HG03159 (cell line): ENCODE measurements at regions not wholly inside any gene's neighbourhood (a gene's known extent, or its start where the extent isn't known, plus 50 kb on each side); places are given as distances from the start of the nearest gene placed in this dataset.
"Not testable (repeated sequence)": the region's sequence is repeated elsewhere in the genome, so short reads cannot be mapped to it uniquely, and the experiment has no call there.

ENCODE experiments used
- ATAC-seq: cut with Tn5 transposase; IDR thresholded peaks from one replicate; pipeline ENCODE4 v1.9.1; 2021; ENCODE audit warnings: mild to moderate bottlenecking, moderate library complexity; ENCODE audit not compliant: unreplicated experiment

DNA sequence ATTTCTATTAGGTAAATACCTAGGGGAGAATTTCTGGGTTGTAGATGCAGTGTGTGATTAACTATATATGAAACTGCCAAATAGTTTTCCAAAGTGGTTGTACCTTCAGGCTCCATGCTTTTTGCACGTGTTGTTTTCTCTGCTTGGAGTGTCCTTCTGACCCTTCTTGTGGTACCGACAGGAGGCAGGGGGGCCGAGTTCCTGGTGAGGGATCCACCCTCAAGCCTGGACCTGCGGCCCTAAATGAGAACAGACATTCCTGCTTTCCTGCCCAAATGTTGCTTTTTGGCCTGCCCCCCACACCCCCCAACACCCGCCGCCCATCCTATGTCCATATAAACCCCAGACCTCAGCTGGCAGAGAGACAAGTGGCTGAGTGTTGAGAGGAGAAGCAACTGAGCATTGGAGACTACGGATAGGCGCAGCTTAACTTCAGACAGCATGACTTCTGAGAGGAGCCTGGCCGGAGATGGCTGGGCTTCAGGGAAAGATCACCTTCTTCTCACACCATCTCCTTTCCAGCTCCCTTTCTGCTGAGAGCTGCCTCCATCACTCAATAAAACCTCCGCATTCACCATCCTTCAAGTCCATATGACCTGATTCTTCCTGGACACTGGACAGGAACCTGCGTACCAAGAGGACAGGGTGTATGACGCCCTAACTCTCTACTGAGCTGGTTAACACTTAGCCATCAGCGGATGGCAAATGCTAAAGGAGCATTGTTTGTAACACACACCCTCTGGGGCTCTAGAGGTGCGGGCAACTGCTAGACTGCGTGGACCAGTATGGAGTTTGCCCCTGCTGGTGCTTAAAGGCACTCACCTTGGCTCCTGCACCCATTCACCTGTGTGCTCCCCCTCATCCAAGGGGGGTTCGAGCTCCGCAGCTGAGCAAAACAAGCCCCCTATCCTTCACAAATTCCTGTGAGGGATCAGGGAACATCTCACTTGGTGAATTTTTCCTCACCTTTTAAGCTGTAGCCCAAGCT is 194.7 kb upstream of the FBXO33 start:
- no peak for ATAC-seq

DNA sequence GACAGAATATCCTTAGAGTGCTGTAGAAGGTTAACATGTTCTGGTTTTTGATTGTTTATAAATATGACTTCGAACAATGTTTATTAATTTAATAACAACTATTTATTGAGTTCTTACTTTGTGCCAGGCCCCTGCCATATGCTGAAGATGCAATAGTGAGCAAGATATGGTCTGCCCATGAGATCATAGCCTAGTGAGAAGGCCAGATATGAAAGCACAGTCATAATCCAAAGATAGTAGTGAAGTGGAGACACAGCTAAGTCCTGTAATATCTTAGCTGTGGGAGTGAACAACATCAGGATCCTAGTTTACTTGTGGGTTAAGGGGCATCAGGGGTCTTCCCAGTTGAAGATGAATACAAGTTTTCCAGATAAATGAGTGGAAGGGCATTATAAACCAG is 189.4 kb upstream of the FBXO33 start:
- no peak for ATAC-seq

- no peak for ATAC-seq
Observed at GRCh38 chr14:39621223-39621622, 189.0 kb upstream of the FBXO33 start.

GRCh38 chr14:39617537-39617936 is 185.3 kb upstream of the FBXO33 start:
- ATAC-seq: no peak

GRCh38 chr14:39615352-39615751 is 183.1 kb upstream of the FBXO33 start:
- no peak for ATAC-seq

DNA sequence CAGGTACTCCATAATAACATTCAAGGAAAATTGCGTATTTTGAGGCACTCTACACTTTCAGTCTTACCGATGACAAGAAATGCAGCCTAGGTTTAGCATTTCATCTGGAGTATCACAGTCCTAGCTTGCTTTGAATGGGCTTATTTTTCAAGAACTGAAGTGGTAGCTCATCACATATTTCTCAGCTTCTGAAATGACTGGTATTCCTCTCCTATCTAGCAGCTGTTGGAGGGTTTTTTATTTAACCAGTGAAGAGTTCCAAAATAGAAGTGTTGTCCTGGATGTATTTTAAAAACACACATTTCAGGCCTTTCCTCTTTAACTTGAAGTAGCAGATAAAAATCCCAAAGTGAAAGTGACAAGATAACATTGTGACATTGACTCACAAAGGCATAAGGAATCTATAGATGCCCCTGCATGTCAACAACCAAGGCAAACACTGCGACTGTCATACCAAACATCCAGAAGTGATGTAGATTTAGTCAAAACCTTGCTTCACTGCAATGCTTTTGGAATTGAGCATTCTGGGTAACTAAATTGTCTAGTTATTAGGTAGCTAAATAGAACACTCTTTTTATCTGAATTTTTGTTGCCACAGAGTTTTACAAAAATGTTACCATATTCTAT is 182.2 kb upstream of the FBXO33 start:
- ATAC-seq: no peak

- ATAC-seq: no peak
Observed at GRCh38 chr14:39609119-39609518, 176.9 kb upstream of the FBXO33 start.

DNA sequence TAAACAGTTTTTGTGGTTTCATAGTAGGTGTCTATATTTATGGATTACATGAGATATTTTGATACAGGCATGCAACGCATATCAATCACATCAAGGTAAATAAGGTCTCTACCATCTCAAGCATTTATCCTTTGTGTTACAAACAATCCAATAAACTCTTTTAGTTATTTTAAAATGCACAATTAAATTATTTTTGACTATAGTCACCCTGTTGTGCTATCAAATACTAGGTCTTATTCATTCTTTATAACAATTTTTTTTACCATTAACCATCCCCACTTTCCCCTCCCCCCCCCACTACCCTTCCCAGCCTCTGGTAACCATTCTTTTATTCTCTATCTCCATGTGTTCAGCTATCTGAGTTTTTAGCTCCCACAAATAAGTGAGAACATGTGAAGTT is 175.7 kb upstream of the FBXO33 start:
- ATAC-seq: no peak

- ATAC-seq: no peak
Observed at GRCh38 chr14:39603942-39604341, 171.7 kb upstream of the FBXO33 start.

- no peak for ATAC-seq
Observed at GRCh38 chr14:39593377-39593776, 161.1 kb upstream of the FBXO33 start.

DNA sequence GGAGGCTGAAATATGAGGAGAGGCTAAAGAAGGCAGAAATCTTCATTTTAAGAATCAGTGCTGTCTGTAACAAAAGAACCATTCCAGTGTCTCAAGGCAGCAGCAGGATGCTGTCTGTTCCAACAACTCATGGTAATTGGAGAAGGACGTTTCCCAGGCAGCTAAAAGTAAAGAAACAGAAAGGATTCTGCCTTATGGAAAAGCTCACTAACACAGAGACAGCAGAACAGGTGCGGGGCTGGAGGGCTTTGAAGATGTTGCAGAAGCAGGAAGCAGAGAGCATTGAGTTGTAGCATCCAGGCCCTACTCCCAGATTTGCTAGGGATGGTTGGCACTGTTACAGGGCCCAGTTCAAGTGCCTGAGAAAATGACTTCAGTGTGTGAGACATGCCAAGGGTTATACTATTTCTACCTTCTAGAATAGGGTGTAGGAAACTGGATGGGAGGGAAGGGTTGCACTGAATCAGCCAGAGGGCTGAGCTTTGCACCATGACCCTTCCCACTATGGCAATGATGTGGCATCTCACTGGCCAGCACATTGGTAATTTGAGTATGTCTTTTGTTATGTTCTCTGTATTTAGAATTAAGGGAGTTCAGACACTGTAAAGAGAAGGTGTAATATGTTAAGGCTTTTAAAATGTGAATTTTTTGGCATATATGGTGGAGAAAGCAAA is 160.0 kb upstream of the FBXO33 start:
- no peak for ATAC-seq

GRCh38 chr14:39589882-39590281 is 157.6 kb upstream of the FBXO33 start:
- ATAC-seq: not testable (repeated sequence)

GRCh38 chr14:39582028-39582654 is 149.9 kb upstream of the FBXO33 start:
- no peak for ATAC-seq

DNA sequence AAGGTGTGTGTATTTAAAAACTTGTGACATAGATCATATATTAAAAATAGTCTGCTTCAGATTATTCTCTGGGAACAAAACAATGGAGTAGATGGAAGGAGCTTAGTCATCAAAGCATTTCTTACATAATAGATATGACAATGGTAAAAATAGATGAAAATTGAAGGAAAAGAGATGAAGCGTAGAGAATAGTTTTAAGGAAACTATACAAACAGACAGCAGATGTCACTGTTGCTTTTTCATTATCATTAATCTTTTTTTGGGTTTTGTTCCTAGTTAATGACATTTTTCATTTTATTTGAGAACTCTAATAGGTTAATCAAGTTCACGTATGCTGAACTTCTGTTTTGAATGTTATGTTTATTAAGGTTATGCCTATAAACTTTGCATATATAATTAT is 149.2 kb upstream of the FBXO33 start:
- ATAC-seq: no peak

DNA sequence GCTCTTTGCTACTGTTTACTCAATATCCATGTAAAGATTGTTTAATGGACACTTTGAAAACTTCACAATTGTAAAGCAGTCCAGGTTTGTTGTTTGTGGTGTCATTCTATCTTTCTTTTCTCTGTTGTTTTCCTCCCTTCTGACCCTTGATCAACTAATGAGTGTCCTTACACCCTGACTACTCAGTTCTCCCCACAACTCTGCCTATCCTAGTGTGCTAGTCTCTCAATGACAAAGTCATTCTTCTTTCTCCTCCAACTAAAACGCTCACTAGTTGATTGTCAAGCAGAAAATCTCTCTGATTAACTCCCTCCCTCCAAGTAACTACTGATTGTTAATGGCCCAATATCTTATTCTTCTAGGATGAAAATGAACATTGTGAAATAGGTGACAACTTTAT is 148.5 kb upstream of the FBXO33 start:
- no peak for ATAC-seq

GRCh38 chr14:39576736-39577135 is 144.5 kb upstream of the FBXO33 start:
- no peak for ATAC-seq

DNA sequence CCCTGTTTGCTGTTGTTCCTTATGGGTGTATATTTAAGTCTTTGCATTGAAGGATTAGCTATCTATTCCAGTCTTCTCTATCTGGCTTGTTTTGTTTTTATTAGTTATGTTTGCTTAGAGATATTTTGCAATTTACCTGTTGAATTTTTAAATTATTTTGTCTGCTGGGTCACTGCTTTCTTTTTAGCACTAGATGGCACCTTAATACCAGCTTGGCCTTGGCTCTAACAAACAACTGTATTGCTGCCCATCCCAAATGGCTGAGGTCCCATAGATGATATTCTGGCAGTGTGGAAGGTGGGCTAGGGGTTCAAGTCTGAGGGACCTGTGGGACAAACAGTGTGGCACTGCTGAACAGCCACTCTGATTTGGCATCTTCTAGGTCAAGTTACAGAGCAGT is 144.0 kb upstream of the FBXO33 start:
- ATAC-seq: no peak

GRCh38 chr14:39568809-39569538 is 136.7 kb upstream of the FBXO33 start:
- no peak for ATAC-seq

DNA sequence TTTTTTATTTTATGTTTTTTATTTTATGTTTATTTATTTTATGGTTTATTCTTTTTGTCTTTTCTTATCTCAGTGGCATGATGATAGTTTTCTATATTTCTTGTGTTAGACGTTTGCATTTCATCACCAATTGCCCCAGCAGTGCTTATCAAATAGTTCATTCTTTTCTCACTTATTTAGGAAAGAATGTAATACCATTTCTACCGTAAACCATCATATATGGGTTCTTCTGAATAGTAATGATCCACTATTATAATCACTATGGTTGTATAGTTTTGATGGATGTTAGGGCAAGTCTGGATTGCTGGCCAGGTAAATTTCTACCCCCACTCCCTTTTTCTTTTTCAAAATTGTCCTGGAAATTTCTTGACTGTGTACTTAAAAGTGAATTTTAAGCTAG is 134.6 kb upstream of the FBXO33 start:
- ATAC-seq: no peak

DNA sequence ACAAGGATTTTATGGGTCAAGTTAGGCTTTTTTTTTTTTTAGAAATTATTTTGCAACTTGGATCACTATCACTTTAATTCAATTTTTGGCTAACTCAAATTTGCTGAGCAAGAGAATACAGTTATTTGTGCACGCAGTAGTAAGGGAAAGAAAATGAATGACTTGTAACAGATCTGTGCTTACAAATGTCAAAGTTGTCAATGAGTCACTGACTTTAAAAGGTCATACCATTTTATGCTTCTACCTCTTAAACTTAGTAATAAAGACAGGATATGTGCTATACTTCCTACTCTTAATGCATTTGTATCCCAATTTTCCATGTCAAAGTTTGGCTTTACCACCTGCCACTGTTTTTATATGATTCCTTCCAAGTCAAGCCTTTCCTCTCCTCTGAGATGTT is 131.1 kb upstream of the FBXO33 start:
- ATAC-seq: no peak

GRCh38 chr14:39562175-39562574 is 129.9 kb upstream of the FBXO33 start:
- ATAC-seq: no peak
